Thymus (tissue), 11 donors: ENCODE measurements at regions not wholly inside any gene's neighbourhood (a gene's known extent, or its start where the extent isn't known, plus 50 kb on each side); places are given as distances from the start of the nearest gene placed in this dataset.

Experiments
- DNase-seq, 9 donors: peaks; one replicate each; pipeline ENCODE4 v3.0.0-alpha.2; 2013; ENCODE audit warnings: low spot score in 9 of 9, low read depth in 6 of 9, missing footprints in 1 of 9
- H3K27ac ChIP-seq, 2 donors: one replicate each; pipeline ENCODE4 v1.5.1; 2013; ENCODE audit warnings: control low read depth in 1 of 2, low read depth in 1 of 2, low read length in 1 of 2, mild to moderate bottlenecking in 1 of 2, moderate library complexity in 1 of 2
- H3K27me3 ChIP-seq, 2 donors: one replicate each; pipeline ENCODE4 v1.5.1; 2013; ENCODE audit warnings: low read length in 1 of 2; ENCODE audit not compliant: control insufficient read depth in 2 of 2, insufficient read depth in 1 of 2
- H3K36me3 ChIP-seq, 2 donors: one replicate each; pipeline ENCODE4 v1.5.1; 2013; ENCODE audit warnings: low read length in 1 of 2, mild to moderate bottlenecking in 1 of 2, moderate library complexity in 1 of 2; ENCODE audit not compliant: control insufficient read depth in 2 of 2, insufficient read depth in 2 of 2
- H3K4me1 ChIP-seq, 2 donors: one replicate each; pipeline ENCODE4 v1.5.1; 2013; ENCODE audit warnings: low read length in 2 of 2; ENCODE audit not compliant: control insufficient read depth in 2 of 2, insufficient read depth in 2 of 2
- H3K4me3 ChIP-seq, 2 donors: one replicate each; pipeline ENCODE4 v1.5.1; 2013; ENCODE audit warnings: low read length in 2 of 2, control low read depth in 1 of 2, mild to moderate bottlenecking in 1 of 2
- H3K9me3 ChIP-seq, 2 donors: one replicate each; pipeline ENCODE4 v1.5.1; 2013; ENCODE audit warnings: low read length in 1 of 2, mild to moderate bottlenecking in 1 of 2; ENCODE audit not compliant: control insufficient read depth in 2 of 2, insufficient read depth in 1 of 2
- WGBS: extraction: QIAGEN DNeasy Blood & Tissue Kit; methylation state at CpG from one replicate; pipeline ENCODE4 v1.1.7; 2013; 5-methylcytosine and 5-hydroxymethylcytosine counted together
- donor health status: healthy.

- Histone ChIP-seq H3K27me3 (no peaks in the 10 kb centered on the region), H3K4me1 (no peaks in the 10 kb centered on the region), H3K27ac (no peak overlapping the region), H3K9me3 (no peaks in the 10 kb centered on the region), H3K36me3 (no peaks in the 10 kb centered on the region), H3K4me3 (no peak overlapping the region)
- no peak for DNase-seq
- WGBS: 87% methylated on average over 10 of the region's 10 CpGs
Measured at GRCh38 chr6:166782520-166782919, 155.5 kb upstream of the RPS6KA2 start.

- Histone ChIP-seq H3K4me3 (no peak overlapping the region), H3K9me3 (no peaks in the 10 kb centered on the region), H3K27me3 (peaks cover 0 to 2% of the 10 kb centered on the region in 2 donors), H3K4me1 (no peaks in the 10 kb centered on the region), H3K36me3 (no peaks in the 10 kb centered on the region), H3K27ac (no peak overlapping the region)
- WGBS: 96% methylated on average over 6 of the region's 6 CpGs
- no peak for DNase-seq
Measured at GRCh38 chr6:166781331-166781730, 154.3 kb upstream of the RPS6KA2 start.

GRCh38 chr6:166779963-166780683 lies 153.1 kb upstream of the RPS6KA2 start:
- no peak for DNase-seq
- 98% methylated on average over 13 of the region's 13 CpGs for WGBS

GRCh38 chr6:166779381-166779780 lies 152.3 kb upstream of the RPS6KA2 start:
- Histone ChIP-seq H3K9me3 (no peaks in the 10 kb centered on the region), H3K36me3 (no peaks in the 10 kb centered on the region), H3K27ac (no peak overlapping the region), H3K4me3 (no peak overlapping the region), H3K4me1 (peaks cover 0 to 4% of the 10 kb centered on the region in 2 donors), H3K27me3 (peaks cover 0 to 4% of the 10 kb centered on the region in 2 donors)
- no peak for DNase-seq
- 99% methylated on average over 11 of the region's 11 CpGs for WGBS

More at GRCh38 chr6:166779963-166780683, 153.1 kb upstream of the RPS6KA2 start:
- Histone ChIP-seq H3K36me3 (no peaks in the 10 kb centered on the region), H3K4me1 (peaks cover 0 to 4% of the 10 kb centered on the region in 2 donors), H3K9me3 (no peaks in the 10 kb centered on the region), H3K27me3 (peaks cover 0 to 2% of the 10 kb centered on the region in 2 donors), H3K27ac (no peak overlapping the region), H3K4me3 (no peak overlapping the region)

- no peak for DNase-seq
- no peaks in the 10 kb centered on the region for H3K36me3 ChIP-seq
- WGBS: 96% methylated on average over 14 of the region's 14 CpGs
Measured at GRCh38 chr6:166778776-166779175, 151.7 kb upstream of the RPS6KA2 start.

GRCh38 chr6:166778046-166778445 lies 151.0 kb upstream of the RPS6KA2 start:
- Histone ChIP-seq H3K9me3 (no peaks in the 10 kb centered on the region), H3K27ac (no peak overlapping the region), H3K36me3 (no peaks in the 10 kb centered on the region), H3K4me1 (peaks cover 0 to 4% of the 10 kb centered on the region in 2 donors), H3K27me3 (peaks cover 3 to 4% of the 10 kb centered on the region in 2 donors), H3K4me3 (no peak overlapping the region)
- WGBS: 97% methylated on average over 9 of the region's 9 CpGs
- no peak for DNase-seq

More at GRCh38 chr6:166778776-166779175, 151.7 kb upstream of the RPS6KA2 start:
- no peak overlapping the region for H3K4me3 ChIP-seq
- H3K27ac ChIP-seq: no peak overlapping the region
- H3K9me3 ChIP-seq: no peaks in the 10 kb centered on the region
- peaks cover 0 to 4% of the 10 kb centered on the region in 2 donors for H3K4me1 ChIP-seq
- H3K27me3 ChIP-seq: peaks cover under 1 to 4% of the 10 kb centered on the region in 2 donors

GRCh38 chr6:166777096-166777630 lies 150.1 kb upstream of the RPS6KA2 start:
- H3K4me3 ChIP-seq: no peak overlapping the region
- WGBS: 66% methylated on average over 14 of the region's 14 CpGs
- H3K4me1 ChIP-seq: peaks cover 0 to 4% of the 10 kb centered on the region in 2 donors
- no peaks in the 10 kb centered on the region for H3K36me3 ChIP-seq
- no peaks in the 10 kb centered on the region for H3K9me3 ChIP-seq
- no peak overlapping the region for H3K27ac ChIP-seq
- no peak for DNase-seq
- H3K27me3 ChIP-seq: peaks cover 3 to 4% of the 10 kb centered on the region in 2 donors

GRCh38 chr6:166776571-166776970 lies 149.5 kb upstream of the RPS6KA2 start:
- no peaks in the 10 kb centered on the region for H3K9me3 ChIP-seq
- H3K27ac ChIP-seq: no peak overlapping the region
- H3K4me3 ChIP-seq: no peak overlapping the region
- peaks cover 0 to 4% of the 10 kb centered on the region in 2 donors for H3K4me1 ChIP-seq
- no peaks in the 10 kb centered on the region for H3K36me3 ChIP-seq
- no peak for DNase-seq
- peaks cover 3 to 4% of the 10 kb centered on the region in 2 donors for H3K27me3 ChIP-seq
- WGBS: 95% methylated on average over 12 of the region's 12 CpGs

GRCh38 chr6:166775923-166776220 lies 148.8 kb upstream of the RPS6KA2 start:
- Histone ChIP-seq H3K27me3 (peaks cover 3 to 4% of the 10 kb centered on the region in 2 donors), H3K27ac (no peak overlapping the region), H3K36me3 (no peaks in the 10 kb centered on the region), H3K9me3 (no peaks in the 10 kb centered on the region), H3K4me3 (no peak overlapping the region), H3K4me1 (peaks cover 0 to 11% of the 10 kb centered on the region in 2 donors)
- 87% methylated on average over 9 of the region's 9 CpGs for WGBS
- no peak for DNase-seq
